Naive thymus-derived CD4-positive, alpha-beta T cell (primary cell): ENCODE measurements at regions not wholly inside any gene's neighbourhood (a gene's known extent, or its start where the extent isn't known, plus 50 kb on each side); places are given as distances from the start of the nearest gene placed in this dataset.

Source experiments
- ATAC-seq: fragments of 150-1000 bp; cut with Tn5 transposase; 2 replicates; pipeline ENCODE4 v1.10.0; 2021; ENCODE audit warnings: mild to moderate bottlenecking, moderate library complexity
- CTCF ChIA-PET: fragments of 350-600 bp; sonication (Branson Sonifier 250); formaldehyde crosslinking; loops from one replicate; lab custom pipeline; 2021; ENCODE audit warnings: antibody characterized with exemption; lab: Charles Lee
- POLR2A ChIA-PET: fragments of 350-600 bp; sonication (Branson Sonifier 250); formaldehyde crosslinking; loops from one replicate; lab custom pipeline; 2021; ENCODE audit warnings: antibody characterized with exemption, inconsistent platforms; lab: Charles Lee
- DNase-seq, 9 donors: peaks; one replicate each; pipeline versions ENCODE4 v3.0.0 to v3.0.0-alpha.2; 2020 to 2022; ENCODE audit warnings: mixed read lengths in 1 of 9
- H3K27ac ChIP-seq: one replicate; pipeline ENCODE4 v1.7.0; 2013; ENCODE audit warnings: mild to moderate bottlenecking, low read depth, low read length, moderate library complexity
- H3K27me3 ChIP-seq, 2 donors: one replicate each; pipeline ENCODE4 v1.7.0; 2013; ENCODE audit warnings: low read length in 2 of 2, mild to moderate bottlenecking in 2 of 2, moderate library complexity in 2 of 2; ENCODE audit not compliant: control insufficient read depth in 2 of 2, insufficient read depth in 2 of 2
- H3K36me3 ChIP-seq, 3 experiments: 1 replicate in 2 of 3; 2 replicates in 1 of 3; pipeline ENCODE4 v1.7.0; 2013; ENCODE audit warnings: low read length in 3 of 3, mild to moderate bottlenecking in 3 of 3, moderate library complexity in 1 of 3; ENCODE audit not compliant: insufficient read depth in 3 of 3, control insufficient read depth in 2 of 3
- H3K4me1 ChIP-seq, 2 donors: one replicate each; pipeline ENCODE4 v1.7.0; 2013; ENCODE audit warnings: low read length in 2 of 2, mild to moderate bottlenecking in 2 of 2, moderate library complexity in 1 of 2; ENCODE audit not compliant: control insufficient read depth in 2 of 2, insufficient read depth in 2 of 2
- H3K4me3 ChIP-seq: 2 replicates; pipeline ENCODE4 v1.7.0; 2013; ENCODE audit warnings: mild to moderate bottlenecking, low read length
- H3K9me3 ChIP-seq, 3 experiments: 1 replicate in 2 of 3; 2 replicates in 1 of 3; pipeline ENCODE4 v1.7.0; 2013; ENCODE audit warnings: low read length in 3 of 3; ENCODE audit not compliant: control insufficient read depth in 2 of 3
- H3K27ac Mint-ChIP-seq, 9 donors: one replicate each; pipeline ENCODE4 v1.8.0; 2020 to 2022; ENCODE audit warnings: mixed read lengths in 9 of 9, mild to moderate bottlenecking in 8 of 9, moderate library complexity in 5 of 9, inconsistent platforms in 2 of 9
- H3K27me3 Mint-ChIP-seq, 5 donors: one replicate each; pipeline ENCODE4 v1.8.0; 2021 to 2022; ENCODE audit warnings: mixed read lengths in 5 of 5, mild to moderate bottlenecking in 1 of 5
- H3K36me3 Mint-ChIP-seq, 5 donors: one replicate each; pipeline ENCODE4 v1.8.0; 2020 to 2022; ENCODE audit warnings: mixed read lengths in 5 of 5, mild to moderate bottlenecking in 3 of 5, inconsistent platforms in 1 of 5
- H3K4me1 Mint-ChIP-seq, 7 donors: one replicate each; pipeline ENCODE4 v1.8.0; 2020 to 2022; ENCODE audit warnings: mixed read lengths in 7 of 7, mild to moderate bottlenecking in 3 of 7, inconsistent platforms in 1 of 7
- H3K4me3 Mint-ChIP-seq, 10 donors: one replicate each; pipeline ENCODE4 v1.8.0; 2020 to 2022; ENCODE audit warnings: mild to moderate bottlenecking in 10 of 10, mixed read lengths in 10 of 10, moderate library complexity in 6 of 10, inconsistent platforms in 2 of 10
- H3K9me3 Mint-ChIP-seq, 11 donors: one replicate each; pipeline ENCODE4 v1.8.0; 2020 to 2022; ENCODE audit warnings: mixed read lengths in 11 of 11, mild to moderate bottlenecking in 4 of 11, inconsistent platforms in 1 of 11, moderate library complexity in 1 of 11
- intact Hi-C, 2 donors: fragments of 100-400 bp; cut with micrococcal nuclease; formaldehyde crosslinking; loops; one replicate each; pipeline ENCODE4 v1.15.1; 2023

GRCh38 chr3:64464955-64465354 is 222.8 kb downstream of the ADAMTS9 start:
- no peak overlapping the region for H3K4me3 Mint-ChIP-seq
- POLR2A ChIA-PET: no interaction called here
- no peaks in the 10 kb centered on the region for H3K9me3 ChIP-seq
- ATAC-seq (no peak), DNase-seq (no peak)
- H3K27me3 ChIP-seq: no peaks in the 10 kb centered on the region
- H3K27ac Mint-ChIP-seq: no peak overlapping the region
- CTCF ChIA-PET: interaction anchor here (1.1 kb wide), 1 partner anchor 434 kb away, joined by 3 read pairs; no protein-coding TSS in a partner anchor
- intact Hi-C loops: no loop called here
- H3K4me1 ChIP-seq: no peaks in the 10 kb centered on the region
- H3K36me3 Mint-ChIP-seq: no peaks in the 10 kb centered on the region
- no peak overlapping the region for H3K4me3 ChIP-seq
- peaks cover 0 to 16% (median 5%) of the 10 kb centered on the region in 7 donors for H3K4me1 Mint-ChIP-seq
- no peak overlapping the region for H3K27ac ChIP-seq
- peaks cover 0 to 2% (median 0%) of the 10 kb centered on the region in 11 donors for H3K9me3 Mint-ChIP-seq
- H3K36me3 ChIP-seq: no peaks in the 10 kb centered on the region
- H3K27me3 Mint-ChIP-seq: peaks cover 3 to 58% (median 25%) of the 10 kb centered on the region in 5 donors

DNA sequence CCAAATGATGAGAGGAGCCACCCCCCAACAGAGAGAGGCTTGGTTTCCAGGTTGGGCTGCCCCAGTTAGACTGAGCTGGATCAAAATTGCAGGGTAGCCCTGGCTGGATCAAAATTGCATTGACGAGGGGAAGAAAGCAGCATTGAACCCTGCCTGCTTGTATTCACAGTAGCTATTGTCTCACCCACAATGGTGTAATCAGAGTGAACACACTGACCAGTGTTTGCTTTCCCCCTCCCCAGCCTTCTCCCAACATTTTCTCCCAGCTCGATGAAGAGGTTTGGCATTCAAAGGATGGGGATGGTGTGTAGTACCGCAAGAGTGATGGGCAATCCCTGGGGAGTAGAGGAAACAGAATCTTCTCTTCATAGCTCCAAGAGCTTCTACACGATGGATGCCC is 223.8 kb downstream of the ADAMTS9 start:
- no peak overlapping the region for H3K27ac Mint-ChIP-seq
- intact Hi-C loops: loop anchor here in 1 of 2 donors (1.0 kb wide), 1 partner anchor 434 kb away; no protein-coding TSS in a partner anchor
- no peak overlapping the region for H3K4me3 ChIP-seq
- ChIA-PET CTCF (no interaction called here), POLR2A (no interaction called here)
- peaks cover 0 to 16% (median 5%) of the 10 kb centered on the region in 7 donors for H3K4me1 Mint-ChIP-seq
- no peaks in the 10 kb centered on the region for H3K36me3 Mint-ChIP-seq
- DNase-seq: no peak
- no peak for ATAC-seq
- no peaks in the 10 kb centered on the region for H3K4me1 ChIP-seq
- H3K4me3 Mint-ChIP-seq: no peak overlapping the region
- H3K27me3 ChIP-seq: no peaks in the 10 kb centered on the region
- H3K9me3 Mint-ChIP-seq: peaks cover 0 to 2% (median 0%) of the 10 kb centered on the region in 11 donors
- H3K36me3 ChIP-seq: no peaks in the 10 kb centered on the region
- no peaks in the 10 kb centered on the region for H3K9me3 ChIP-seq
- no peak overlapping the region for H3K27ac ChIP-seq
- peaks cover 2 to 57% (median 19%) of the 10 kb centered on the region in 5 donors for H3K27me3 Mint-ChIP-seq

DNA sequence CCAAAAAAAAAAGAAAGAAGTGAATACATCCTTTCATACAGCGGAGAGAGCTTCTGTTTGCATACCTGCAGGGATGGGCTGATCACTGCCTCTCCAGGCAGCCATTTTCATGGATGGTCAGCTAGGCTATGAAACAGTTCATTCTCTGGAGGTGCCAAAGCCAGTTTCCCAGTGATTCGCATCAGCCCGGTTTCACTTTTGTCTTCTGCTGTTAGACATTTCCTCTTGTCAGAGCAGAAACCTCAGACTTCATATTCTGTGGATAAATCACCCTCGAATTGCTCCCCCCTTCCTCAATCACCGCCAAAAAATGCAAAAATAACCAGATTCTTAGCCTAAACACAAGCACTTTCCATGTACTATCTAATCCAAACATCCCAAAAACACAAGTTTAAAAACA is 225.6 kb downstream of the ADAMTS9 start:
- no peak overlapping the region for H3K4me3 ChIP-seq
- peak overlapping the region in 1 of 9 donors; percentile 15 for H3K27ac Mint-ChIP-seq
- POLR2A ChIA-PET: no interaction called here

GRCh38 chr3:64460877-64461276 is 226.9 kb downstream of the ADAMTS9 start:
- peaks cover 7 to 38% (median 14%) of the 10 kb centered on the region in 5 donors for H3K27me3 Mint-ChIP-seq
- no peak for DNase-seq
- Histone ChIP-seq H3K4me1 (no peaks in the 10 kb centered on the region), H3K36me3 (no peaks in the 10 kb centered on the region), H3K9me3 (no peaks in the 10 kb centered on the region), H3K27ac (no peak overlapping the region), H3K4me3 (no peak overlapping the region), H3K27me3 (no peaks in the 10 kb centered on the region)
- no peak overlapping the region for H3K27ac Mint-ChIP-seq
- no peak for ATAC-seq
- H3K4me3 Mint-ChIP-seq: no peak overlapping the region
- intact Hi-C loops: no loop called here
- H3K36me3 Mint-ChIP-seq: no peaks in the 10 kb centered on the region
- CTCF ChIA-PET: no interaction called here
- H3K9me3 Mint-ChIP-seq: peaks cover 0 to 2% (median 0%) of the 10 kb centered on the region in 11 donors
- POLR2A ChIA-PET: no interaction called here
- H3K4me1 Mint-ChIP-seq: peaks cover 0 to 9% (median 5%) of the 10 kb centered on the region in 7 donors

More for the DNA sequence above, 225.6 kb downstream of the ADAMTS9 start:
- H3K4me1 Mint-ChIP-seq: peaks cover 0 to 11% (median 5%) of the 10 kb centered on the region in 7 donors
- DNase-seq (no peak), ATAC-seq (no peak)
- H3K9me3 Mint-ChIP-seq: peaks cover 0 to 2% (median 0%) of the 10 kb centered on the region in 11 donors
- no peaks in the 10 kb centered on the region for H3K36me3 Mint-ChIP-seq
- H3K27me3 Mint-ChIP-seq: peaks cover 2 to 43% (median 16%) of the 10 kb centered on the region in 5 donors
- peak overlapping the region in 6 of 10 donors; percentile 1 to 63 (median 11) for H3K4me3 Mint-ChIP-seq
- no peaks in the 10 kb centered on the region for H3K27me3 ChIP-seq
- CTCF ChIA-PET: no interaction called here
- no peaks in the 10 kb centered on the region for H3K36me3 ChIP-seq
- no peaks in the 10 kb centered on the region for H3K4me1 ChIP-seq
- no peak overlapping the region for H3K27ac ChIP-seq
- H3K9me3 ChIP-seq: no peaks in the 10 kb centered on the region
- intact Hi-C loops: no loop called here

DNA sequence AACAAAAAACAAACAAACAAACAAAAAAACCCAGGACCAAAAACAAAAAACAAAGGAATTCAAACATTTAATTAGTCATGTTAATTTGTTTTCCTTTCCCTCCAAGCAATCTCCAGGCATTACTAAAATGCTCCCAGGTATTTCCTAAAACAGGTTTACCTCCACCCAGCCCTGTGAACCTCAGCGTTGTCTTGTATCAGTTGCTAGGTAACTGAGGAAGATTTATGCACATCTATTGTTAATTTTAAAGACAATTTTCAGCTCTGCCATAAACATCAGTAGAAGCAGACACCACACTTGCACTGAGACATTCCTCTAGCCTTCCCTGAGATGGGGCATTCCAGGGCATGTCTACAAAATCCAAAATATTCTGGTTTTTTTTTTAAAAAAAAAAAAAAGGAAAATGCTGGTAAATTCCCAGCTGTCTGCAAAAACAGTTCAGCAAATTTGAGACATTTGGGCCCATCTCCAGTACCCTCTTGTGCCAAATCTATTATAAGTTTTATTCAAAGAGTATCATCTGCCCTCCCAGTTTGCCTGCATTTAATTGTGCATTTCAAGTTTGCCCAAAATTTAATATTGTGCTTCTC is 227.6 kb downstream of the ADAMTS9 start:
- intact Hi-C loops: no loop called here
- Mint-ChIP-seq H3K4me3 (no peak overlapping the region), H3K4me1 (peaks cover 0 to 9% (median 5%) of the 10 kb centered on the region in 7 donors), H3K9me3 (peaks cover 0 to 2% (median 0%) of the 10 kb centered on the region in 11 donors), H3K27me3 (peaks cover 5 to 32% (median 14%) of the 10 kb centered on the region in 5 donors), H3K36me3 (no peaks in the 10 kb centered on the region), H3K27ac (no peak overlapping the region)
- DNase-seq (no peak), ATAC-seq (no peak)
- ChIA-PET CTCF (no interaction called here), POLR2A (no interaction called here)
- Histone ChIP-seq H3K36me3 (no peaks in the 10 kb centered on the region), H3K4me3 (no peak overlapping the region), H3K27ac (no peak overlapping the region), H3K4me1 (no peaks in the 10 kb centered on the region), H3K9me3 (no peaks in the 10 kb centered on the region), H3K27me3 (no peaks in the 10 kb centered on the region)

DNA sequence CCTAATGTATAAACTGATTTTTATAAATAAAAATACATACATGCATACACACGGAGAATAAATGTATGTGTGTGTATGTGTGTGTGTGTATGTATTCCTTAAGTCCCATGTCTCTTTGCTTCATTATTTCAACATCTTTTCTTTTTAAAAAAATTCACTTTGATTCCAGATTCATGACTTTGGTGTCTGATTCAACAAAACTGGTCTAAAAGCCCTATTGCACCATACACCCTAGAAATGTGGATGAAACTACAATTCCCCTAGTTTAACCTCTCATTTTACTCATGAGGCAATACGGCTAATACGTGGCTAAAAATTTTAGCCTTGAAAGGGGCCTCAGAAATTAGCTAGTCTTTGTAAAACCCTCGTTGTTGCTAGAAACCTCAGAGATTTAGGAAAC is 228.1 kb downstream of the ADAMTS9 start:
- Mint-ChIP-seq H3K4me1 (peaks cover 0 to 9% (median 5%) of the 10 kb centered on the region in 7 donors), H3K36me3 (no peaks in the 10 kb centered on the region), H3K27me3 (peaks cover 0 to 27% (median 14%) of the 10 kb centered on the region in 5 donors), H3K27ac (no peak overlapping the region), H3K9me3 (peaks cover 0 to 2% (median 0%) of the 10 kb centered on the region in 11 donors), H3K4me3 (no peak overlapping the region)
- no peak overlapping the region for H3K27ac ChIP-seq
- CTCF ChIA-PET: no interaction called here
- intact Hi-C loops: no loop called here
- ATAC-seq (no peak), DNase-seq (no peak)
- POLR2A ChIA-PET: no interaction called here
- no peak overlapping the region for H3K4me3 ChIP-seq
- no peaks in the 10 kb centered on the region for H3K36me3 ChIP-seq
- H3K27me3 ChIP-seq: no peaks in the 10 kb centered on the region
- no peaks in the 10 kb centered on the region for H3K9me3 ChIP-seq
- H3K4me1 ChIP-seq: no peaks in the 10 kb centered on the region

DNA sequence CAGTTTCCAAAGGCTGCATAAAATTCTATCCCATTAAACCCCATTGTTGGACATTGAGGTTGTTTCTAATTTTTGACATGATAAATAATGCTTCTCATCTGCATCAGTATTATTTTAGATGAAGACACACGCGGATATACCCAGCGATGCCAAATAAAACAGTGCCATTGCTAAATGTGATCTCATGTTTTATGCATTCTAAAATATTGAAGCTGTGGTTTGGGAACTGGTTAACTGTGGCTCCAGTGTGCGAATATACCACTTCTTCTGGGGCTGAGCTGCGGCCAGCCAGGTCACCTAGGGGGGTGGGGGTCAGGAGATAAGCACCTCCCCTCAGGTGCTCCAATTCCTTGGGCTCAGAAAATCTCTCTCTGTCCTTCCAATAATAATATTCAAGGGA is 230.0 kb downstream of the ADAMTS9 start:
- no peaks in the 10 kb centered on the region for H3K9me3 ChIP-seq
- Mint-ChIP-seq H3K27ac (no peak overlapping the region), H3K36me3 (no peaks in the 10 kb centered on the region), H3K4me1 (peaks cover 0 to 11% (median 5%) of the 10 kb centered on the region in 7 donors), H3K27me3 (peaks cover 0 to 26% (median 11%) of the 10 kb centered on the region in 5 donors), H3K4me3 (no peak overlapping the region), H3K9me3 (peaks cover 0 to 2% (median 0%) of the 10 kb centered on the region in 11 donors)
- ChIA-PET POLR2A (no interaction called here), CTCF (no interaction called here)
- ATAC-seq (no peak), DNase-seq (no peak)
- H3K4me1 ChIP-seq: no peaks in the 10 kb centered on the region
- intact Hi-C loops: no loop called here
- no peak overlapping the region for H3K4me3 ChIP-seq
- H3K27ac ChIP-seq: no peak overlapping the region
- H3K36me3 ChIP-seq: no peaks in the 10 kb centered on the region
- H3K27me3 ChIP-seq: no peaks in the 10 kb centered on the region
